NOMO-1 treated with dmso at 0.1 percent for 144 hours (cell line): ENCODE measurements at regions not wholly inside any gene's neighbourhood (a gene's known extent, or its start where the extent isn't known, plus 50 kb on each side); places are given as distances from the start of the nearest gene placed in this dataset.

Experiments
- DNase-seq: peaks from one replicate; lab custom pipeline; 2025; ENCODE audit not compliant: unreplicated experiment; lab: John Stamatoyannopoulos, UW

GRCh38 chr1:239268941-239269340, 117.4 kb upstream of the CHRM3 start:
- DNase-seq = no peak

GRCh38 chr1:239268007-239268406, 118.4 kb upstream of the CHRM3 start:
- no peak for DNase-seq

GRCh38 chr1:239263801-239264200, 122.6 kb upstream of the CHRM3 start:
- peak; percentile 86 for DNase-seq

- DNase-seq = no peak
These were observed 123.8 kb upstream of the CHRM3 start for GRCh38 chr1:239262538-239262937.

- no peak for DNase-seq
These were observed 124.8 kb upstream of the CHRM3 start for GRCh38 chr1:239261521-239261920.

GRCh38 chr1:239260842-239261241, 125.5 kb upstream of the CHRM3 start:
- no peak for DNase-seq

- no peak for DNase-seq
These were observed 130.7 kb upstream of the CHRM3 start for GRCh38 chr1:239255628-239256160.

- DNase-seq = no peak
These were observed 131.4 kb upstream of the CHRM3 start for GRCh38 chr1:239254999-239255398.

- DNase-seq = no peak
These were observed 133.3 kb upstream of the CHRM3 start for GRCh38 chr1:239253032-239253431.

- peak; percentile 67 for DNase-seq
These were observed 135.9 kb upstream of the CHRM3 start for GRCh38 chr1:239250353-239251035.

GRCh38 chr1:239247285-239247684, 139.1 kb upstream of the CHRM3 start:
- DNase-seq = no peak

- no peak for DNase-seq
These were observed 142.3 kb upstream of the CHRM3 start for GRCh38 chr1:239244084-239244483.

- no peak for DNase-seq
These were observed 143.4 kb upstream of the CHRM3 start for GRCh38 chr1:239243006-239243405.

- DNase-seq = no peak
These were observed 144.0 kb upstream of the CHRM3 start for GRCh38 chr1:239242404-239242803.

- DNase-seq = no peak
These were observed 145.6 kb upstream of the CHRM3 start for GRCh38 chr1:239240736-239241135.

GRCh38 chr1:239239529-239239928, 146.8 kb upstream of the CHRM3 start:
- DNase-seq = no peak

GRCh38 chr1:239237912-239238311, 148.5 kb upstream of the CHRM3 start:
- no peak for DNase-seq

- peak; percentile 27 for DNase-seq
These were observed 152.7 kb upstream of the CHRM3 start for GRCh38 chr1:239233626-239234025.

- DNase-seq = no peak
These were observed 153.4 kb upstream of the CHRM3 start for GRCh38 chr1:239232921-239233320.

- DNase-seq = no peak
These were observed 157.9 kb upstream of the CHRM3 start for GRCh38 chr1:239228451-239228850.

- no peak for DNase-seq
These were observed 161.0 kb upstream of the CHRM3 start for GRCh38 chr1:239225396-239225795.

- DNase-seq = no peak
These were observed 162.3 kb upstream of the CHRM3 start for GRCh38 chr1:239224100-239224499.

- no peak for DNase-seq
These were observed 163.4 kb upstream of the CHRM3 start for GRCh38 chr1:239222999-239223398.
